ENCODE measurements at regions not wholly inside any gene's neighbourhood (a gene's known extent, or its start where the extent isn't known, plus 50 kb on each side); places are given as distances from the start of the nearest gene placed in this dataset.

DNA sequence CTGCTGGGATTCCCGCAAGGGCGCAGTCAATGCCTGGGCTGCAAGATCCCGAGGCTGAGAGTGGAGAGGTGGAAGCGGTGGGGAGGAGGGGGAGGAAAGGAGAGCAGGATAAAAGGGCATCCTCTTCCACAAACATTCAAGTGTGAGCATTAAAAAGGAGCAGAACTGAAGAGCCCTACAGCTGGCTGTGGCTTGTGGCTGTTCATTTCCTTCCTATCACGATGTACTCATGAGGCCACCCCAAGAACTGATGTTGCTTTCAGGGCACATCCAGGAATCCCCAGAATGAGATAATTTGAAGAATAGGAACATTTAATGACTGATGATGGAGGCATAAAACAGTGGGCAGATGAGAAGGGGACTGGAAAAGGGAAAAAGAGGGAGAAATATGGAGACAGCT lies 230.8 kb upstream of the SMIM21 start:
- peaks cover 8% of the 10 kb centered on the region for H3K27me3 Mint-ChIP-seq
- peaks cover 1% of the 10 kb centered on the region for H3K36me3 Mint-ChIP-seq
- H3K4me1 Mint-ChIP-seq: no peaks in the 10 kb centered on the region
- no peak overlapping the region for H3K27ac Mint-ChIP-seq
- H3K4me3 Mint-ChIP-seq: no peak overlapping the region
- peaks cover 11% of the 10 kb centered on the region for H3K9me3 Mint-ChIP-seq

GRCh38 chr18:75656563-75657247 lies 229.2 kb upstream of the SMIM21 start:
- Mint-ChIP-seq H3K27me3 (peaks cover 8% of the 10 kb centered on the region), H3K36me3 (peaks cover 1% of the 10 kb centered on the region), H3K4me1 (no peaks in the 10 kb centered on the region), H3K9me3 (peaks cover 1% of the 10 kb centered on the region), H3K27ac (no peak overlapping the region), H3K4me3 (no peak overlapping the region)

GRCh38 chr18:75656035-75656434 lies 228.5 kb upstream of the SMIM21 start:
- peaks cover 1% of the 10 kb centered on the region for H3K36me3 Mint-ChIP-seq
- no peaks in the 10 kb centered on the region for H3K9me3 Mint-ChIP-seq
- no peak overlapping the region for H3K4me3 Mint-ChIP-seq

GRCh38 chr18:75654851-75655751 lies 227.6 kb upstream of the SMIM21 start:
- Mint-ChIP-seq H3K4me3 (no peak overlapping the region), H3K36me3 (peaks cover 1% of the 10 kb centered on the region), H3K27me3 (peaks cover 10% of the 10 kb centered on the region), H3K9me3 (no peaks in the 10 kb centered on the region), H3K27ac (no peak overlapping the region), H3K4me1 (no peaks in the 10 kb centered on the region)

More at GRCh38 chr18:75656035-75656434, 228.5 kb upstream of the SMIM21 start:
- no peaks in the 10 kb centered on the region for H3K4me1 Mint-ChIP-seq
- peaks cover 8% of the 10 kb centered on the region for H3K27me3 Mint-ChIP-seq
- H3K27ac Mint-ChIP-seq: no peak overlapping the region

- H3K4me1 Mint-ChIP-seq: no peaks in the 10 kb centered on the region
Observed at GRCh38 chr18:75654386-75654785, 226.9 kb upstream of the SMIM21 start.

DNA sequence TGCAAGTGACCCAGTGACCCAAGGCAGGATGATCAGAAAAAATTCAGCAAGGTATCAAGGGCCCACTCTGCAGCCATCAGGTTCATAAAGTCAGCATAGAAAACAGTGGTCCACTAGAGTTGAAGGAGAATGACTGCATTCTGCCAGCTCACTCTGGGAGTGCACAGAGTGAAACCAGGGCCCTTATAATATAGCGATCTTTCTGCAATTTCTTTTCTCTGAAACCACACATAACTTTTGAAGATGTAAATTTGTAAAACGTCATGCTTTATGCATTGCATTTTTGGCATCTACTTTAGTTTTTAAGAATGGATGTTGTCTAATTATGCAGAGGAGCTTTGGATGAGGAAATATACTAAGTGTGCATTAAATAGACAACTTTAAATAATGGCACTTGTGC lies 225.0 kb upstream of the SMIM21 start:
- Mint-ChIP-seq H3K9me3 (no peaks in the 10 kb centered on the region), H3K27ac (no peak overlapping the region), H3K36me3 (no peaks in the 10 kb centered on the region), H3K27me3 (peaks cover 12% of the 10 kb centered on the region), H3K4me1 (no peaks in the 10 kb centered on the region), H3K4me3 (no peak overlapping the region)

More at GRCh38 chr18:75654386-75654785, 226.9 kb upstream of the SMIM21 start:
- H3K36me3 Mint-ChIP-seq: peaks cover 1% of the 10 kb centered on the region
- no peak overlapping the region for H3K27ac Mint-ChIP-seq
- H3K9me3 Mint-ChIP-seq: no peaks in the 10 kb centered on the region
- peaks cover 10% of the 10 kb centered on the region for H3K27me3 Mint-ChIP-seq
- no peak overlapping the region for H3K4me3 Mint-ChIP-seq

GRCh38 chr18:75644871-75645270 lies 217.4 kb upstream of the SMIM21 start:
- H3K4me1 Mint-ChIP-seq: no peaks in the 10 kb centered on the region
- peaks cover 12% of the 10 kb centered on the region for H3K9me3 Mint-ChIP-seq
- H3K27ac Mint-ChIP-seq: no peak overlapping the region
- no peaks in the 10 kb centered on the region for H3K36me3 Mint-ChIP-seq
- H3K4me3 Mint-ChIP-seq: no peak overlapping the region
- H3K27me3 Mint-ChIP-seq: peaks cover 6% of the 10 kb centered on the region

- Mint-ChIP-seq H3K27ac (no peak overlapping the region), H3K4me3 (no peak overlapping the region), H3K27me3 (peaks cover 5% of the 10 kb centered on the region), H3K4me1 (no peaks in the 10 kb centered on the region), H3K36me3 (no peaks in the 10 kb centered on the region), H3K9me3 (peaks cover 12% of the 10 kb centered on the region)
Observed at GRCh38 chr18:75643083-75643482, 215.6 kb upstream of the SMIM21 start.

DNA sequence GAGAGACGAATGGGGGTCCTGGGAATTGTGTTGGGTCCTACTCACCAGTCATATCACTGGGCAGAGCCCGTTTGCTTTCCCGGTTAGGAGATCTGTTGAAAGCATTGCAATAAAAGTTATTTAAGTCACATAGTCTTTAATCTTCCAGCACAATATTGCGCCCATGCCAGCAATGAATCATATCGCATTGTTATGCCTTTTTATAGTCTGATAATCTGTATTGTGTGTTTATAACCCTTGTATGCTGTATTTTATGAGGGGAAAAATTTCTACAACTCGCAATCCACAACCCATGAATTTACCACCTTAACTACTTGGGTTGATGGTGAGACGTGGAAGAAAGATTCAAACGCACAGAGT lies 211.9 kb upstream of the SMIM21 start:
- no peaks in the 10 kb centered on the region for H3K36me3 Mint-ChIP-seq
- H3K4me1 Mint-ChIP-seq: no peaks in the 10 kb centered on the region
- no peak overlapping the region for H3K4me3 Mint-ChIP-seq
- H3K27me3 Mint-ChIP-seq: peaks cover 6% of the 10 kb centered on the region
- no peak overlapping the region for H3K27ac Mint-ChIP-seq
- H3K9me3 Mint-ChIP-seq: no peaks in the 10 kb centered on the region

GRCh38 chr18:75638776-75639471 lies 211.4 kb upstream of the SMIM21 start:
- H3K27ac Mint-ChIP-seq: no peak overlapping the region
- H3K27me3 Mint-ChIP-seq: peaks cover 6% of the 10 kb centered on the region
- no peak overlapping the region for H3K4me3 Mint-ChIP-seq
- H3K4me1 Mint-ChIP-seq: no peaks in the 10 kb centered on the region
- H3K9me3 Mint-ChIP-seq: no peaks in the 10 kb centered on the region
- H3K36me3 Mint-ChIP-seq: no peaks in the 10 kb centered on the region

DNA sequence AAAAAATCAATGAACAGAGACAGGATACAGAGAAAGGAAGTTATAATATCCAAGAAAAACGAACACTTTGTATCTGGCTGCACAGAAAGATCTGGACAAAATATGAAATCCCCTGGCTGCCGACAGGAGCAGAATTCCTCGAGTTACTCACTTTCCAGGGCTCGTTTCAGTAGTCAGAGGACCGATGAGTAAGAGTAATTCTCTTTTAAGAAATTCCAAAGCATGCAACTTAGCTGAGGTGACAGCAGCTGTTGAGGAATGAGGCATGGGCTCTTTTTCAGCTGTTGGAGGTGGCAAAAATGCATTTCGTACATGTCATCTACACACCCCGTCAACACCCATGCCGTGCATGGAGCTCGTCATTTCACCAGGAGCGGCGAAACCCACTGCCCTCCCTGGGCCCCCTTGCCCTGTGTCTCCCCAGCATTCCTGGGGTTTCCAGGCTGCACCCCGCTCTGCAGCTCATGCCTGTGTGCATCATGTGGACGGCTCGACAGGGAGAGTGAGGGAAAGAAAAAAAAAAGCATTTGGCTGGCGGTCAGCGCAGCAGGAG lies 210.8 kb upstream of the SMIM21 start:
- no peak overlapping the region for H3K27ac Mint-ChIP-seq
- peaks cover 6% of the 10 kb centered on the region for H3K27me3 Mint-ChIP-seq
- no peaks in the 10 kb centered on the region for H3K36me3 Mint-ChIP-seq
- no peaks in the 10 kb centered on the region for H3K4me1 Mint-ChIP-seq
- no peak overlapping the region for H3K4me3 Mint-ChIP-seq
- H3K9me3 Mint-ChIP-seq: no peaks in the 10 kb centered on the region

DNA sequence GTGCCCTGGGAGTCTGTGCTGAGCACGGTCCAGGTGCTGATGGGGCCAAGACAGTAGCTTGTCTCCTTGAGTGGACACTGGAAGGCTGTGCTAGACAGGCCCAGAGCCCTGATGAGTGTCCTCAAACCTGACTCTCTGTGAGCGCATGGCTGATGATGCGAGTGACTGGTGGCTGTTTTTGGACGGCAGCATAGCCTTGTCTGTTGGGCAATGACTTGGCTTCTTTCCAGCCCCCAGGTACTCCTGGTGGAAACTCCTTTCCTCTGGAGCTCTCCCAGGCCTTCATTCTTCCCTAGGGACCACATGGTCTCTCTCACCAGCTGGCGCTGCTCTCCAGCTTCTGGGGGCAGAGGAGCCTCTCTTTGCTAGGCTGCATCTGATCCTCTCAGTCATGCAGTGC lies 207.6 kb upstream of the SMIM21 start:
- Mint-ChIP-seq H3K27me3 (peaks cover 3% of the 10 kb centered on the region), H3K4me3 (no peak overlapping the region), H3K9me3 (no peaks in the 10 kb centered on the region), H3K27ac (no peak overlapping the region), H3K4me1 (no peaks in the 10 kb centered on the region), H3K36me3 (no peaks in the 10 kb centered on the region)

GRCh38 chr18:75625966-75626365 lies 198.5 kb upstream of the SMIM21 start:
- Mint-ChIP-seq H3K4me3 (no peak overlapping the region), H3K27me3 (no peaks in the 10 kb centered on the region), H3K9me3 (no peaks in the 10 kb centered on the region), H3K36me3 (no peaks in the 10 kb centered on the region), H3K4me1 (no peaks in the 10 kb centered on the region), H3K27ac (no peak overlapping the region)

GRCh38 chr18:75624869-75625268 lies 197.4 kb upstream of the SMIM21 start:
- Mint-ChIP-seq H3K36me3 (no peaks in the 10 kb centered on the region), H3K4me1 (no peaks in the 10 kb centered on the region), H3K27ac (no peak overlapping the region), H3K9me3 (no peaks in the 10 kb centered on the region), H3K27me3 (peaks cover 3% of the 10 kb centered on the region), H3K4me3 (no peak overlapping the region)

- Mint-ChIP-seq H3K4me3 (no peak overlapping the region), H3K27ac (no peak overlapping the region), H3K36me3 (no peaks in the 10 kb centered on the region), H3K27me3 (peaks cover 5% of the 10 kb centered on the region), H3K9me3 (no peaks in the 10 kb centered on the region), H3K4me1 (no peaks in the 10 kb centered on the region)
Observed at GRCh38 chr18:75621818-75622217, 194.3 kb upstream of the SMIM21 start.
